ENCODE measurements at regions not wholly inside any gene's neighbourhood (a gene's known extent, or its start where the extent isn't known, plus 50 kb on each side); places are given as distances from the start of the nearest gene placed in this dataset.

- TF ChIP-seq ZNF596 (tag by site-specific recombination; IDR thresholded peaks at IDR 0.05), result no peak
- TF ChIP-seq, protein P1, sequence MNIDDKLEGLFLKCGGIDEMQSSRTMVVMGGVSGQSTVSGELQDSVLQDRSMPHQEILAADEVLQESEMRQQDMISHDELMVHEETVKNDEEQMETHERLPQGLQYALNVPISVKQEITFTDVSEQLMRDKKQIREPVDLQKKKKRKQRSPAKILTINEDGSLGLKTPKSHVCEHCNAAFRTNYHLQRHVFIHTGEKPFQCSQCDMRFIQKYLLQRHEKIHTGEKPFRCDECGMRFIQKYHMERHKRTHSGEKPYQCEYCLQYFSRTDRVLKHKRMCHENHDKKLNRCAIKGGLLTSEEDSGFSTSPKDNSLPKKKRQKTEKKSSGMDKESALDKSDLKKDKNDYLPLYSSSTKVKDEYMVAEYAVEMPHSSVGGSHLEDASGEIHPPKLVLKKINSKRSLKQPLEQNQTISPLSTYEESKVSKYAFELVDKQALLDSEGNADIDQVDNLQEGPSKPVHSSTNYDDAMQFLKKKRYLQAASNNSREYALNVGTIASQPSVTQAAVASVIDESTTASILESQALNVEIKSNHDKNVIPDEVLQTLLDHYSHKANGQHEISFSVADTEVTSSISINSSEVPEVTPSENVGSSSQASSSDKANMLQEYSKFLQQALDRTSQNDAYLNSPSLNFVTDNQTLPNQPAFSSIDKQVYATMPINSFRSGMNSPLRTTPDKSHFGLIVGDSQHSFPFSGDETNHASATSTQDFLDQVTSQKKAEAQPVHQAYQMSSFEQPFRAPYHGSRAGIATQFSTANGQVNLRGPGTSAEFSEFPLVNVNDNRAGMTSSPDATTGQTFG (tag by site-specific recombination; IDR thresholded peaks at IDR 0.05; ENCODE audit: borderline replicate concordance), result no peak
- no peak for TF ChIP-seq ZFP69B (tag by site-specific recombination; IDR thresholded peaks at IDR 0.05)
- TF ChIP-seq ZXDB (tag by site-specific recombination; IDR thresholded peaks at IDR 0.05), result no peak
- TF ChIP-seq ZNF274 (IDR thresholded peaks at IDR 0.05; ENCODE audit: low read length), result no peak
- TF ChIP-seq ZNF274 (tag by site-specific recombination; IDR thresholded peaks at IDR 0.05; ENCODE audit: borderline replicate concordance), result no peak
- TF ChIP-seq ZNF777 (tag by site-specific recombination; IDR thresholded peaks at IDR 0.05; ENCODE audit: borderline replicate concordance), result no peak
- TF ChIP-seq ZNF350 (tag by site-specific recombination; IDR thresholded peaks at IDR 0.05), result no peak
- no peak for TF ChIP-seq BCL11B (tag by site-specific recombination; IDR thresholded peaks at IDR 0.05; ENCODE audit: low read depth)
- TF ChIP-seq IKZF3 (tag by site-specific recombination; IDR thresholded peaks at IDR 0.05), result no peak
Measured at GRCh38 chr2:220496513-220496912, 869.1 kb downstream of the SLC4A3 start (continued).

DNA sequence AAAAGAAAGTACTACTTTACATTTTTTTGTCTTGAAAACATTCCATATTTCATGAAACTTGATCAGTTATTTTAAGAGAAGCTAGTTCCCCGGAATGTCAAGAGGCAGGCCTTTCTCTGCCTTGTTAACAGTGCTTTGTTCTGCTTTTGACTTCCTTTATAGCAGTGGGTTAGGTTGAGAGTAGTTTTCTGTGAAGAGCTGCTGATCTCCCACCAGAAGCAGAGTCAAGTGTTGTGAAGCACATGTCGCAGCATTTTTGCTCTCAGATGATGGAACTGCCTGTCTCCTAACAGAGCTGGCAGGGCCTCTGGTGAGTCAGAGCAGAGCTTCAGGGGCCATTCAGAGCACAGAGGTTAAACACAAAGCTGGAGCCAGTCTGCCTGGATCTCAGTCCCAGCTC is 871.8 kb downstream of the SLC4A3 start:
- H3K27ac ChIP-seq (ENCODE audit: extremely low read depth, low read depth, low read length), result no peak overlapping the region
- CTCF ChIA-PET, result interaction anchor here (0.7 kb wide), 1 partner anchor 667 kb away, joined by 3 read pairs; no protein-coding TSS in a partner anchor
- POLR2A ChIA-PET, result no interaction called here

GRCh38 chr2:220502539-220502938 is 875.1 kb downstream of the SLC4A3 start:
- no peak for TF ChIP-seq ZNF777 (tag by site-specific recombination; IDR thresholded peaks at IDR 0.05; ENCODE audit: borderline replicate concordance)
- no peak for TF ChIP-seq KLF7 (tag by site-specific recombination; IDR thresholded peaks at IDR 0.05; ENCODE audit: borderline replicate concordance)
- TF ChIP-seq ZFHX2 (tag by site-specific recombination; conservative IDR thresholded peaks at IDR 0.05), result no peak
- TF ChIP-seq KLF1 (tag by site-specific recombination; IDR thresholded peaks at IDR 0.05), result no peak
- no peak for TF ChIP-seq ZNF140 (tag by site-specific recombination; IDR thresholded peaks at IDR 0.05)
- no peak for TF ChIP-seq ZBTB21 (tag by site-specific recombination; IDR thresholded peaks at IDR 0.05)
- no peak for TF ChIP-seq SCRT2 (tag by site-specific recombination; IDR thresholded peaks at IDR 0.05)
- TF ChIP-seq, protein P2, sequence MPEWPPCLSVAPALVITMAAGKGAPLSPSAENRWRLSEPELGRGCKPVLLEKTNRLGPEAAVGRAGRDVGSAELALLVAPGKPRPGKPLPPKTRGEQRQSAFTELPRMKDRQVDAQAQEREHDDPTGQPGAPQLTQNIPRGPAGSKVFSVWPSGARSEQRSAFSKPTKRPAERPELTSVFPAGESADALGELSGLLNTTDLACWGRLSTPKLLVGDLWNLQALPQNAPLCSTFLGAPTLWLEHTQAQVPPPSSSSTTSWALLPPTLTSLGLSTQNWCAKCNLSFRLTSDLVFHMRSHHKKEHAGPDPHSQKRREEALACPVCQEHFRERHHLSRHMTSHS (tag by site-specific recombination; IDR thresholded peaks at IDR 0.05), result no peak
- TF ChIP-seq ZNF830 (tag by site-specific recombination; IDR thresholded peaks at IDR 0.05; ENCODE audit: low read depth), result no peak
- TF ChIP-seq ZNF704 (tag by site-specific recombination; IDR thresholded peaks at IDR 0.05), result no peak
- no peak for TF ChIP-seq ZFP41 (tag by site-specific recombination; IDR thresholded peaks at IDR 0.05; ENCODE audit: borderline replicate concordance)
- no peak for TF ChIP-seq IKZF3 (tag by site-specific recombination; IDR thresholded peaks at IDR 0.05)
- TF ChIP-seq ZNF585B (tag by site-specific recombination; IDR thresholded peaks at IDR 0.05), result no peak

More for the DNA sequence above, 871.8 kb downstream of the SLC4A3 start:
- TF ChIP-seq ZNF174 (tag by site-specific recombination; IDR thresholded peaks at IDR 0.05), result no peak
- TF ChIP-seq ZNF354C (tag by site-specific recombination; IDR thresholded peaks at IDR 0.05; ENCODE audit: borderline replicate concordance, low read depth), result no peak
- TF ChIP-seq ZFP3 (tag by site-specific recombination; IDR thresholded peaks at IDR 0.05; ENCODE audit: low read depth), result no peak
- TF ChIP-seq ZNF747 (tag by site-specific recombination; IDR thresholded peaks at IDR 0.05), result no peak
- TF ChIP-seq ZNF596 (tag by site-specific recombination; IDR thresholded peaks at IDR 0.05), result no peak
- TF ChIP-seq YY2 (tag by site-specific recombination; IDR thresholded peaks at IDR 0.05), result no peak
- TF ChIP-seq ZNF548 (tag by site-specific recombination; IDR thresholded peaks at IDR 0.05), result no peak
- no peak for TF ChIP-seq ZNF521 (tag by site-specific recombination; IDR thresholded peaks at IDR 0.05)
- no peak for TF ChIP-seq ZNF223 (tag by site-specific recombination; IDR thresholded peaks at IDR 0.05)
- no peak for TF ChIP-seq ZNF791 (tag by site-specific recombination; IDR thresholded peaks at IDR 0.05)
- TF ChIP-seq ZNF132 (tag by site-specific recombination; IDR thresholded peaks at IDR 0.05; ENCODE audit: borderline replicate concordance), result no peak
- Histone ChIP-seq H3K9me3 (ENCODE audit: control insufficient read depth, insufficient read depth, low read depth, low read length) (no peaks in the 10 kb centered on the region), H3K4me3 (ENCODE audit: low read depth, low read length) (no peak overlapping the region), H3K4me1 (ENCODE audit: control insufficient read depth, insufficient read depth, low read length) (no peaks in the 10 kb centered on the region), H3K36me3 (ENCODE audit: control insufficient read depth in 2 of 2, insufficient read depth in 1 of 2, low read length in 2 of 2) (no peaks in the 10 kb centered on the region)

More at GRCh38 chr2:220502539-220502938, 875.1 kb downstream of the SLC4A3 start:
- CTCF ChIA-PET, result no interaction called here
- Histone ChIP-seq H3K9me3 (ENCODE audit: control insufficient read depth, insufficient read depth, low read depth, low read length) (no peaks in the 10 kb centered on the region), H3K27ac (ENCODE audit: extremely low read depth, low read depth, low read length) (no peak overlapping the region), H3K36me3 (ENCODE audit: control insufficient read depth in 2 of 2, insufficient read depth in 1 of 2, low read length in 2 of 2) (no peaks in the 10 kb centered on the region), H3K4me1 (ENCODE audit: control insufficient read depth, insufficient read depth, low read length) (no peaks in the 10 kb centered on the region), H3K4me3 (ENCODE audit: low read depth, low read length) (no peak overlapping the region)
- POLR2A ChIA-PET, result no interaction called here
